ENCODE measurements at regions not wholly inside any gene's neighbourhood (a gene's known extent, or its start where the extent isn't known, plus 50 kb on each side); places are given as distances from the start of the nearest gene placed in this dataset.

- DNase-seq (ENCODE audit: low spot score in 2 of 2) (no peak), FAIRE-seq (no peak)
Measured at GRCh38 chr5:6909901-6910300, 196.7 kb downstream of the TENT4A start.

DNA sequence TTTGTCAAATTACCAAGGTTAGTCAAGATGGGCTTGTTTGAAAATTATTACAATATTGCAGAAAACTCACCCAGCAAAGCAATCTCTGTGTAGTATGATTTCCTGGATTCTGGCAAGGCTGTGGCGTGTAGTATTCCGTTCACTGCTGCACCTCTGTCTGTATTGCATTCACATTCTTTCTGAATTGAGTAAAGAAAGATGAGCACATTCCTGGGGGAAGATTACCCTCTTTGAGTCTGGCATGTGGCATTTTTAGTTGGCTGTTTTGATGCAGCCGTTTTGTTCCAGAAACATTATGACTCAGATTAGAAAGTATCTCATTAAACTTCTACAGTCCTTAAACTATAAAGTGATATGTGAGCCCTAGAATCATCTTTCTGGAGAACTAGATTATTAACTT is 197.7 kb downstream of the TENT4A start:
- DNase-seq (ENCODE audit: low spot score in 2 of 2), result no peak
- FAIRE-seq, result no peak

DNA sequence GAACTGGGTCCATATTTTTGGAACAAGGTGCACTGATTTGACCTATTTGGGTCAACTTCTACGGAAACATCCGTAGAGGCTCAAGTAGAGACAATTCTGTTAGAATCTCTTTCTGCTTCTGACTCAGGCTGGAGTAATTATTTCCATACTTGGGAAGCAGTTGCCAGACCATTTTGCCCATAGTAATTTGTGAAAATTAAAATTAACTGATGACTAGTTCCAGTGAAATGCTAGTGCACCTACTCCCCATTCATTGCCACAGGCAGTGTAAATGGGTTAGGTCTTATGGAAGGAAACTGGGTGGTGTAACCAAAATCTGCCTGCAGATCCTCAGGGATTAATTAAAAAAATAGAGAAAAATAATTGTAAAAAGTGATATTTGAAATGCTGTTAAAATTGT is 201.1 kb downstream of the TENT4A start:
- DNase-seq (ENCODE audit: low spot score in 2 of 2) (no peak), FAIRE-seq (no peak)

DNA sequence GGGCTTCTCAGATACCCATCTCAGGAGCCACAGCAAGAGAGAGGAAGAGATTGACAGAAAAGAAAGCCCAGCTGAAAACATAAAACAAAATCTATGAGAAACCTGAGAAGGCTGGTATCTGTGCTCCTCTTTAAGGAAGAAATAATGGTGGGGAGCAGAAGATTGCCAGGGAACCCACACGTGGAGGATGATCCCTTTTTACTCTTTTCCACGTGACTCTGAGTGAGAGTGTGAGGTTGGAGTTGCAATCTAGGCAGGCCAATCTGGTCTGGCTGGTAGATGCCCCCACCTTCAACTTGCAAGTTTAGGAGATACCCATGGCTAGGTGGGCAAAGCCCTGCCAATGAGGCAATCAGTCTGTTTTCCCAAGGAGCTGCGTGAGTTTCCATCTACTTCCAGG is 202.3 kb downstream of the TENT4A start:
- no peak for FAIRE-seq

GRCh38 chr5:6918255-6918654 is 205.0 kb downstream of the TENT4A start:
- DNase-seq (ENCODE audit: low spot score in 2 of 2), result no peak
- FAIRE-seq, result no peak

More for the DNA sequence above, 202.3 kb downstream of the TENT4A start:
- DNase-seq (ENCODE audit: low spot score in 2 of 2), result no peak

GRCh38 chr5:6920628-6921256 is 207.5 kb downstream of the TENT4A start:
- DNase-seq (ENCODE audit: low spot score in 2 of 2) (no peak), FAIRE-seq (no peak)

DNA sequence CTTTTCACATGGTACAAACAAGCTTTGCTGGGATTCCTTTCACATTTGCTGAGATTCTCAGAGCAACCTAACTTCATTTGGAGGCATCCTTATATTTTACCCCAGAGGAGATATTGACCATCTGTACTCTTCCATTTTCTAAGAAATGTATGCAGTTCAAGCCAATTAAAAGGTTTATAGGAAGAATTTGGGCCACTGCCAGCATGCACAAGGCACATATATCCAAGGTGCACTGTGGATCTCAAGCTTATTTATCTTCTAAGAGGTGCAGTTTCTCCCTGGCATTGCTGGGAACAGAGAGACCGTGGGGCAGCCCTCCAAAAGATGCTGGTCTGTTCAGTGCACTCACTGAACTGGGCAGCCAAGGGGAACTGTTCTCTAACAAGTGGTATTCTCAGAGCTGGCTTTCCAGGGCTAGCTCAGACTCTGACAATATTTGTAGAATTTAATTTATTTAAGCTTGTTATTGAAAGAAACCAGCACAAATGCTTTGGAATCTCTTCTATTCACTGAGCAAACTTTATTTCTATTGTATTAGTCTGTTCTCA is 213.3 kb downstream of the TENT4A start:
- DNase-seq (ENCODE audit: low spot score in 2 of 2) (no peak), FAIRE-seq (no peak)

- FAIRE-seq, result no peak
- DNase-seq (ENCODE audit: low spot score in 2 of 2), result no peak
Measured at GRCh38 chr5:6936031-6936430, 222.8 kb downstream of the TENT4A start.

DNA sequence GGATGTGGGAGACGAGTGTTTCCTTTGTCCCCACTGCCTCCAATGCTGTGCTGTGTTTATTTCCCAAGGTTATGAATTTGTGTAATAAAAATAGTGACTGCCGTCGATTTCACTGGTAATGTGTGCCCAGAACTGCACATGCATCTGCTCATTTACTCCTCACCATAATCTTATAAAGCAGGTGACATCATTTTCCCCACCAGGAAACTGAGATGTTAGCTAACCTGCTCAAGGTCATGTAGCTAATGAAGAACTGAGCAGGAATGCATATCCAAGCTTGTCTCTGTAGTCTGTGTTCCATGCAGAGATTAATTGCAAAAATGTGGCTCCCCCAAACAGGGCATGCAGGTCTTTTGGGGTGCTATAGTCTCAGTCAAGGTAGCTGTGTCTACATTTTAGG is 224.4 kb downstream of the TENT4A start:
- DNase-seq (ENCODE audit: low spot score in 2 of 2) (no peak), FAIRE-seq (no peak)

DNA sequence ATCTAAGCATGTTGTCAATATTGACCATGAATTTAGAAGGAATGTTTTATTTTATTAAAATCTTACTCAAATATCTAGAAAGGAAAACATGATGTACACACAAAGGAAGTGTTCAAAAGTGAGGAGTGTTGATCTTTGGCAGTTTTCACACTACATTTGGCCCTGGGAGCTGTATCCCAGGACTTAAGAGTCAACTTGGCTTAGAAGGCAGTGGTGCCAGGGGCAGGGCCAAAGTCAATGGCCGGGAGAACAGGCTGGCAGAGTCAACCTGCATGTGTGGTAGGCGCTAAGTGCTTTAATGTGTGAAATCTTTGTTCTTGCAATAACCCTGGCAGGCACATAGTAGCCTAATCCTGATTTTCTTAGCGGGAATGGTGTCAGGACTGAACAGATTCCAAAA is 228.4 kb downstream of the TENT4A start:
- FAIRE-seq (no peak), DNase-seq (ENCODE audit: low spot score in 2 of 2) (no peak)

GRCh38 chr5:6943197-6944112 is 230.2 kb downstream of the TENT4A start:
- DNase-seq (ENCODE audit: low spot score in 2 of 2) (no peak), FAIRE-seq (no peak)

GRCh38 chr5:6948562-6948961 is 235.3 kb downstream of the TENT4A start:
- FAIRE-seq (no peak), DNase-seq (ENCODE audit: low spot score in 2 of 2) (no peak)

GRCh38 chr5:6949230-6949629 is 236.0 kb downstream of the TENT4A start:
- FAIRE-seq, result no peak
- DNase-seq (ENCODE audit: low spot score in 2 of 2), result no peak

DNA sequence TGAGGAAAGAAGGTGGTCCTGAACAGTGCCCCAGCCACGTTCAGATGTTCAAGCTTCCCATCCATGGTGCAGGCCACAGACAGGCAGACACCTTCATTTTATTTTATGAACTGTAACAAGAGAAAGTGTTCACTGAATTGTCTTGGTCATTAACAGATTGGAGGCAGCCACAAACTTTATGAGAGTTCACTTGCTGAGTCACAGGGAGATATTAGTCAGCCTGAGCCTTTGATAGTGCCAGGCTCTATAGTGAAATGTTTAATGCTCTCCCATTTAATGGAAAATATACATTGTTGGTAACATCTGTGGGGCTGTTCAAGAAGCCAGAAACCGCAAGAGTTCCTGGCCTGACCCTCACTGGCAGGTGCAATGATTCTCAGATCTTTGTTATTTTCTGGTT is 237.0 kb downstream of the TENT4A start:
- DNase-seq (ENCODE audit: low spot score in 2 of 2) (no peak), FAIRE-seq (no peak)

- FAIRE-seq (no peak), DNase-seq (ENCODE audit: low spot score in 2 of 2) (no peak)
Measured at GRCh38 chr5:6950860-6951259, 237.6 kb downstream of the TENT4A start.

DNA sequence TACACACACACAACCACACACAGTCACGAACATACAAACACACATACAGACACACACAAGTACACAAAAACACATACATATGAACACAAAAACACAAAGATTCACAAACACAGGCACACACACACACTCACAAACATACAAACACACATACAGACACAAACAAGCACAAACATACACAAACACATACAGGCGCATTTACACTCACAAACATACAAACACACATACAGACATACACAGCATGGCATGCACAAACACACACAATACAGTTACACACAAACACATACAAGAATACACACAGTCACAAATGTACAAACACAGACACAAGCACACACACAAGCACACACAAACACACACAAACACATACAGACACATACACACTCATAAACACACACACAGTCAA is 247.9 kb downstream of the TENT4A start:
- no peak for DNase-seq (ENCODE audit: low spot score in 2 of 2)
- no peak for FAIRE-seq

GRCh38 chr5:6961837-6962635 is 248.8 kb downstream of the TENT4A start:
- DNase-seq (ENCODE audit: low spot score in 2 of 2), result peak in 1 of 2 donors; percentile 14
- no peak for FAIRE-seq

DNA sequence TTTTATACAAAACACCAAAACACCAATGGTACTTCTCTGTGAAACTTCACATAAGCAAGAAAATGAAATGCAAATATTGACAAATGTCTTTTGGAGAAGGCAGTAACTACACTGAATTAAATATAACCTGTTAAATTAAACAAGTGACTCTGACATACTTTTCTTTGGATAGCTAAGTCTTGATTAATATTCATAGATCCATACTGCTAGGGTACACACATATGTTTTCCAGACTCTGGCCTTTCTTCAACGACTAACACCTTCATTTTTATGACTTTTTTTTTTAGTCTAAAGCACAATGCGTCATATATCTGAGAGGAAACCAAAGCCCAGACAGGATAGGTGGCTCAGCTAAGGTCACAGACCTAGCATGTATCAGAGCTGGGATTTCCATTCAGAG is 263.7 kb downstream of the TENT4A start:
- DNase-seq (ENCODE audit: low spot score in 2 of 2), result no peak
- FAIRE-seq, result no peak

- FAIRE-seq (no peak), DNase-seq (ENCODE audit: low spot score in 2 of 2) (no peak)
Measured at GRCh38 chr5:6979061-6979460, 265.8 kb downstream of the TENT4A start.

- no peak for FAIRE-seq
- DNase-seq (ENCODE audit: low spot score in 2 of 2), result no peak
Measured at GRCh38 chr5:6989230-6989629, 276.0 kb downstream of the TENT4A start.

DNA sequence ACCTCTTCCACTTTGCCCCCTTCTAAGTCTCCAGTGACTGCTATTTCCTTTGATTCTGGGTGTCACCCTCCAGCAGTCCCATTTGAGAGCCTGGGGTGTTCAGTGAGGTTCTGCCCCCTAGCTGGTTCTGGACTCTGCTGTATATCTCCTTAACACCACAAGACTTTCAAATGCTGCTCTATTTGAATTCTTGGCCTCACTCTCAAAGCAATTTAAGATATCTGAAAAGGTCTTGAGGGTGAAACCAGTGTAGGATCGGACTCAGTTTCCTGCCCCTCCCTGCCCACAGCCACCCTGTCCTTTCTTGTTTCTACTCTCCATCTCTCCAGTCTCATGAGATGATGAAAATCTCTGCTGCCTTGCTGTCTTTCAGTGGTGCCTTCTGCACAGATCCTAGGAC is 280.9 kb downstream of the TENT4A start:
- DNase-seq (ENCODE audit: low spot score in 2 of 2), result no peak
- FAIRE-seq, result no peak
